GM12878 (cell line): ENCODE measurements at regions not wholly inside any gene's neighbourhood (a gene's known extent, or its start where the extent isn't known, plus 50 kb on each side); places are given as distances from the start of the nearest gene placed in this dataset.

Experiments used
- CTCF ChIP-seq, 3 experiments: IDR thresholded peaks in 2 of 3; conservative IDR thresholded peaks in 1 of 3; 2 replicates each; pipeline ENCODE4 v1.5.1; 2011; ENCODE audit warnings: low read depth in 3 of 3, low read length in 3 of 3, mild to moderate bottlenecking in 3 of 3, control low read depth in 2 of 3, moderate library complexity in 2 of 3, inconsistent platforms in 1 of 3, mixed read lengths in 1 of 3; ENCODE audit not compliant: control insufficient read depth in 2 of 3, insufficient read depth in 1 of 3; ENCODE audit errors: extremely low read depth in 1 of 3
- ELK1 ChIP-seq: IDR thresholded peaks from 2 replicates; pipeline ENCODE4 v1.6.1; 2012; ENCODE audit warnings: low read depth, low read length, improper control_type of control experiment
- ESRRA ChIP-seq: IDR thresholded peaks from 2 replicates; pipeline ENCODE4 v1.6.1; 2012; ENCODE audit warnings: mild to moderate bottlenecking, low read length, improper control_type of control experiment
- POLR2A ChIP-seq: IDR thresholded peaks from 2 replicates; pipeline ENCODE4 v1.6.1; 2011; ENCODE audit warnings: low read depth, mild to moderate bottlenecking, low read length
- YY1 ChIP-seq: IDR thresholded peaks from 2 replicates; pipeline ENCODE4 v1.6.1; 2011; ENCODE audit warnings: low read depth, mild to moderate bottlenecking, low read length

- TF ChIP-seq POLR2A (no peak), CTCF (IDR thresholded peaks at IDR 0.05 in 2 of 3, conservative IDR thresholded peaks at IDR 0.05 in 1 of 3; ENCODE audit: control insufficient read depth in 2 of 3, extremely low read depth in 1 of 3, insufficient read depth in 1 of 3, low read depth in 3 of 3, low read length in 3 of 3) (no peak), ESRRA (no peak), ELK1 (no peak), YY1 (no peak)
These were observed 69.8 kb downstream of the ISG20 start for GRCh38 chr15:88708655-88709054.
